ENCODE measurements at regions not wholly inside any gene's neighbourhood (a gene's known extent, or its start where the extent isn't known, plus 50 kb on each side); places are given as distances from the start of the nearest gene placed in this dataset.

- DNase-seq (ENCODE audit: insufficient read length, low spot score, missing footprints): no peak
- Histone ChIP-seq H2AFZ (ENCODE audit: low read length) (no peak overlapping the region), H3K27ac (ENCODE audit: low read depth, low read length) (no peak overlapping the region), H3K27me3 (ENCODE audit: insufficient read depth, low read length) (peaks cover 5% of the 10 kb centered on the region), H3K36me3 (ENCODE audit: insufficient read depth, low read length) (no peaks in the 10 kb centered on the region), H3K4me1 (ENCODE audit: insufficient read depth, low read length) (no peaks in the 10 kb centered on the region), H3K4me2 (ENCODE audit: insufficient read depth, low read length) (no peak overlapping the region), H3K9me3 (ENCODE audit: low read depth, low read length) (no peaks in the 10 kb centered on the region), H3K79me2 (ENCODE audit: insufficient read depth, low read length) (no peaks in the 10 kb centered on the region), H3K4me3 (ENCODE audit: insufficient read depth, low read length) (no peak overlapping the region), H4K20me1 (ENCODE audit: insufficient read depth, low read length) (no peaks in the 10 kb centered on the region)
- TF ChIP-seq CTCF (IDR thresholded peaks at IDR 0.05; ENCODE audit: extremely low read depth, low read depth, low read length): no peak
These were observed 154.8 kb upstream of the ETV3 start for GRCh38 chr1:157292809-157293564.

GRCh38 chr1:157292302-157292701, 154.1 kb upstream of the ETV3 start:
- H3K9me3 ChIP-seq (ENCODE audit: low read depth, low read length): no peaks in the 10 kb centered on the region
- no peaks in the 10 kb centered on the region for H3K79me2 ChIP-seq (ENCODE audit: insufficient read depth, low read length)
- H2AFZ ChIP-seq (ENCODE audit: low read length): no peak overlapping the region
- H4K20me1 ChIP-seq (ENCODE audit: insufficient read depth, low read length): no peaks in the 10 kb centered on the region
- no peak for DNase-seq (ENCODE audit: insufficient read length, low spot score, missing footprints)
- peaks cover 5% of the 10 kb centered on the region for H3K27me3 ChIP-seq (ENCODE audit: insufficient read depth, low read length)
- H3K4me2 ChIP-seq (ENCODE audit: insufficient read depth, low read length): no peak overlapping the region
- H3K27ac ChIP-seq (ENCODE audit: low read depth, low read length): no peak overlapping the region
- no peaks in the 10 kb centered on the region for H3K36me3 ChIP-seq (ENCODE audit: insufficient read depth, low read length)
- no peaks in the 10 kb centered on the region for H3K4me1 ChIP-seq (ENCODE audit: insufficient read depth, low read length)
- no peak overlapping the region for H3K4me3 ChIP-seq (ENCODE audit: insufficient read depth, low read length)
- TF ChIP-seq CTCF (IDR thresholded peaks at IDR 0.05; ENCODE audit: extremely low read depth, low read depth, low read length): no peak

DNA sequence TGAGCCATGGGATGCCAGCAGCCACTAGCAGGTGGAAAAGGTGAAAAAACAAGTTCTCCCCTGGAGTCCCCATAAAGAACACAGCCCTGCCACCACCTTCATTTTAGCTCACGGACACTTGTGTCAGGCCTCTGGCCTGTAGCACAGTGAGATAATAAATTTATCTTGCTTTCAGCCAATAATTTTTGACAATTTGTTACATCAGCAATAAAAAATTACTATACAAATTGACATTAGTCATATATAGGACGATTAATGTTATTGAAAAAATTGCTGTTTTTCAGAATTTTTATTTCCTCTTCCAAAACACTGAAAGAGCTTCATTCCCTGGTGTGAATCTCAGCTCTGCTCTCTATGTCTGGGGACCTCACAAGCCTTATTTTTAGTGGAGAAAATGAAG, 152.9 kb upstream of the ETV3 start:
- Histone ChIP-seq H3K4me3 (ENCODE audit: insufficient read depth, low read length) (no peak overlapping the region), H3K4me1 (ENCODE audit: insufficient read depth, low read length) (no peaks in the 10 kb centered on the region), H3K36me3 (ENCODE audit: insufficient read depth, low read length) (no peaks in the 10 kb centered on the region), H4K20me1 (ENCODE audit: insufficient read depth, low read length) (no peaks in the 10 kb centered on the region), H2AFZ (ENCODE audit: low read length) (no peak overlapping the region), H3K27me3 (ENCODE audit: insufficient read depth, low read length) (peaks cover 5% of the 10 kb centered on the region), H3K27ac (ENCODE audit: low read depth, low read length) (no peak overlapping the region), H3K4me2 (ENCODE audit: insufficient read depth, low read length) (no peak overlapping the region), H3K9me3 (ENCODE audit: low read depth, low read length) (no peaks in the 10 kb centered on the region), H3K79me2 (ENCODE audit: insufficient read depth, low read length) (no peaks in the 10 kb centered on the region)
- no peak for DNase-seq (ENCODE audit: insufficient read length, low spot score, missing footprints)
- TF ChIP-seq CTCF (IDR thresholded peaks at IDR 0.05; ENCODE audit: extremely low read depth, low read depth, low read length): no peak

GRCh38 chr1:157289424-157290105, 151.4 kb upstream of the ETV3 start:
- no peaks in the 10 kb centered on the region for H4K20me1 ChIP-seq (ENCODE audit: insufficient read depth, low read length)
- H2AFZ ChIP-seq (ENCODE audit: low read length): no peak overlapping the region
- H3K4me3 ChIP-seq (ENCODE audit: insufficient read depth, low read length): no peak overlapping the region
- DNase-seq (ENCODE audit: insufficient read length, low spot score, missing footprints): no peak
- no peak for TF ChIP-seq CTCF (IDR thresholded peaks at IDR 0.05; ENCODE audit: extremely low read depth, low read depth, low read length)
- H3K4me1 ChIP-seq (ENCODE audit: insufficient read depth, low read length): no peaks in the 10 kb centered on the region
- no peaks in the 10 kb centered on the region for H3K9me3 ChIP-seq (ENCODE audit: low read depth, low read length)
- no peak overlapping the region for H3K4me2 ChIP-seq (ENCODE audit: insufficient read depth, low read length)
- no peaks in the 10 kb centered on the region for H3K36me3 ChIP-seq (ENCODE audit: insufficient read depth, low read length)
- peaks cover 5% of the 10 kb centered on the region for H3K27me3 ChIP-seq (ENCODE audit: insufficient read depth, low read length)
- no peaks in the 10 kb centered on the region for H3K79me2 ChIP-seq (ENCODE audit: insufficient read depth, low read length)
- no peak overlapping the region for H3K27ac ChIP-seq (ENCODE audit: low read depth, low read length)
